SK-N-SH (cell line): ENCODE measurements at regions not wholly inside any gene's neighbourhood (a gene's known extent, or its start where the extent isn't known, plus 50 kb on each side); places are given as distances from the start of the nearest gene placed in this dataset.
"Not testable (repeated sequence)": the region's sequence is repeated elsewhere in the genome, so short reads cannot be mapped to it uniquely, and the experiment has no call there.

Experiments used
- CTCF ChIP-seq: fragments of 200-600 bp; sonication (generic); IDR thresholded peaks from 2 replicates; pipeline ENCODE4 v1.6.1; 2017; ENCODE audit warnings: antibody characterized with exemption, mild to moderate bottlenecking, moderate library complexity
- FOXJ3 ChIP-seq: sonication (generic); formaldehyde crosslinking; IDR thresholded peaks from 2 replicates; pipeline ENCODE4 v1.5.1; 2020; ENCODE audit warnings: mild to moderate bottlenecking, missing genetic modification reagents
- MAX ChIP-seq: IDR thresholded peaks from 2 replicates; pipeline ENCODE4 v1.4.0; 2012; ENCODE audit warnings: low read depth
- POLR2AphosphoS5 ChIP-seq: IDR thresholded peaks from 2 replicates; pipeline ENCODE4 v1.6.1; 2012; ENCODE audit warnings: low read depth, low read length
- RAD21 ChIP-seq: IDR thresholded peaks from 2 replicates; pipeline ENCODE4 v1.6.1; 2012; ENCODE audit warnings: mild to moderate bottlenecking, low read length

GRCh38 chr5:100685122-100685521 lies 149.9 kb downstream of the FAM174A start:
- TF ChIP-seq CTCF; POLR2AphosphoS5; RAD21; MAX; FOXJ3 (CRISPR knock-in tag): not testable (repeated sequence)
